Chondrocyte (in vitro differentiated cells): ENCODE measurements at regions not wholly inside any gene's neighbourhood (a gene's known extent, or its start where the extent isn't known, plus 50 kb on each side); places are given as distances from the start of the nearest gene placed in this dataset.

Experiments
- DNase-seq: peaks from one replicate; pipeline ENCODE4 v3.0.0; 2021; ENCODE audit warnings: mixed read lengths, low spot score
- H3K27ac Mint-ChIP-seq: one replicate; pipeline ENCODE4 v1.8.0; 2021; ENCODE audit warnings: mild to moderate bottlenecking, moderate library complexity, mixed read lengths; ENCODE audit not compliant: unreplicated experiment
- H3K27me3 Mint-ChIP-seq: 2 replicates; pipeline ENCODE4 v1.8.0; 2021; ENCODE audit warnings: low read depth, mixed read lengths
- H3K36me3 Mint-ChIP-seq: 2 replicates; pipeline ENCODE4 v1.8.0; 2021; ENCODE audit warnings: low read depth, mixed read lengths
- H3K4me1 Mint-ChIP-seq: 2 replicates; pipeline ENCODE4 v1.8.0; 2021; ENCODE audit warnings: low read depth, mild to moderate bottlenecking, mixed read lengths
- H3K4me3 Mint-ChIP-seq: one replicate; pipeline ENCODE4 v1.8.0; 2021; ENCODE audit warnings: mild to moderate bottlenecking, moderate library complexity, mixed read lengths; ENCODE audit not compliant: unreplicated experiment
- H3K9me3 Mint-ChIP-seq: 2 replicates; pipeline ENCODE4 v1.8.0; 2021; ENCODE audit warnings: low read depth, mixed read lengths
- CTCF ChIP-seq: fragments of 200-600 bp; sonication (generic); IDR thresholded peaks from 2 replicates; pipeline ENCODE4 v1.5.0; 2021; ENCODE audit warnings: antibody characterized with exemption, mild to moderate bottlenecking, moderate library complexity

GRCh38 chr2:196271795-196272194 is 100.4 kb upstream of the STK17B start:
- Mint-ChIP-seq H3K4me1 (peaks cover 65% of the 10 kb centered on the region), H3K27ac (no peak overlapping the region), H3K9me3 (no peaks in the 10 kb centered on the region), H3K27me3 (no peaks in the 10 kb centered on the region), H3K4me3 (no peak overlapping the region), H3K36me3 (peaks cover 7% of the 10 kb centered on the region)
- no peak for DNase-seq
- no peak for TF ChIP-seq CTCF

DNA sequence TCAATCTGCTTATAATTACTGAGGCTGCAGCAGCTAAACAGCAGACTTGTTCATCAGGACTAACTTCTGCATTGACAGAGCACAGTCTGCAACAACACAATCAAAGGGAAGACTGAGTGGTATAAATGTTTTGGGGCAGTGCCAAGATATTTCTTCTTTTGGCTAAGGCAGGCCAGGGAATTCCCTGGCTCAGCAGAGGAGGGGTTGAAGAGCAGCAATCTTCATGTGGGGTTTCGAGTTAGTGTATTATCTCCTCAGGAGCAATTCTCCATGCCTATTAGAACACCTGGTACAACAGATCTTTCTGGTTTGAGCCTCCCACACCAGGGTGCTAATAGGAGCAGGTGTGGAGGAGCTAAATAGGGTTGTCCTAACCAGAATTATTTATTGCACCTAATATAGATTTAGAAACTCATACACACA is 103.0 kb upstream of the STK17B start:
- no peak for DNase-seq
- no peak for TF ChIP-seq CTCF
- peak overlapping the region; percentile 95 for H3K27ac Mint-ChIP-seq
- no peaks in the 10 kb centered on the region for H3K27me3 Mint-ChIP-seq
- peaks cover 2% of the 10 kb centered on the region for H3K9me3 Mint-ChIP-seq
- peaks cover 7% of the 10 kb centered on the region for H3K36me3 Mint-ChIP-seq
- H3K4me1 Mint-ChIP-seq: peaks cover 58% of the 10 kb centered on the region
- peak overlapping the region; percentile 3 for H3K4me3 Mint-ChIP-seq

DNA sequence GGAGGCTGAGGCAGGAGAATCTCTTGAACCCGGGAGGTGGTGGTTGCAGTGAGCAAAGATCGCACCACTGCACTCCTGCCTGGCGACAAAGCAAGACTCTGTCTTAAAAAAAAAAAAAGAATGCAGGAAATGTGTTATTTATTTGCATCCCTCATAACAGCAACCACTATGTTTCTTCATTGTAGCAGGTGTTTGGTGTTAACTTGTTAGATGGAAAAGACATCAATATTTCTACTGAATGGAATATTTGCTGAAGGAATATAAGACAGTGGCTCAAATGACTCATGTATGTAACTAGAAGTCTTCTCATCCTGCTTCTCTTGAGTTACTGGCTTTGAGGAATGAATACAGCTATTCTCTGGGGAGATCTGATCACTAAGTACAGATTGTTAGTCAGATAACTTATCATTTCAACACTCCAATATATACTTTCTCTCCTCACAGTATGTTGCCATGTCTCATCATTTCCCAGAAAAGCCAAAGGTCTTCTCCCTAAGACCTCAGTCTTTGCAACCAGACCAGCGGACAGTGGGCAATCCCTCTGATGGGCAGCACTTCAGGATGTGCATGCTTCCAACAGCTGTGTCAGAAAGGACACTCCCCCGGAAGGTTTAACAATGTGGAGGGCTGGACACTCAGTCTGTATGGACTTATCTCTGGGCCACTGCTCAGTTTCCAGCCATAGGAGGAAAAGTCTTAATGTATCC is 104.4 kb upstream of the STK17B start:
- no peak for TF ChIP-seq CTCF
- peaks cover 3% of the 10 kb centered on the region for H3K9me3 Mint-ChIP-seq
- no peak overlapping the region for H3K4me3 Mint-ChIP-seq
- no peaks in the 10 kb centered on the region for H3K27me3 Mint-ChIP-seq
- DNase-seq: no peak
- H3K4me1 Mint-ChIP-seq: peaks cover 56% of the 10 kb centered on the region
- peak overlapping the region; percentile 42 for H3K27ac Mint-ChIP-seq
- peaks cover 4% of the 10 kb centered on the region for H3K36me3 Mint-ChIP-seq

DNA sequence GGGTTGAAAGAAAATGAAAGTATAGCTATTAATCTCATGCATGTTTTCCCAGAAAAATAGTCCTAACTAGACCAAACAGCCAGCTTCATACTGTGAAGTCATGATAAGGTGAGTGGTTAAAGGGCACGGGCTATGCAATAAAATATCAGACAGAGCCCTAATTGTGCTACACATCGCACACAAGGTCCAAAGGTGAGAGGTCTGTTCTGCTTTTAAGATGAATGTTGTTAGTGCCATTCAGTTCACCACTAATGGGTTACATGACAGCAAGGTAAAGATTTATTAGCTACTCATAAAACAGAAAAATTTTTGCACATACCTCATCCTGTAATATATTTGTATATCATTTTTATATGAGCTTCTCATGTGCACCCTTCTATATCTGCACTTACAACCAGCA is 105.0 kb upstream of the STK17B start:
- Mint-ChIP-seq H3K4me3 (no peak overlapping the region), H3K27ac (peak overlapping the region; percentile 42), H3K27me3 (no peaks in the 10 kb centered on the region), H3K4me1 (peaks cover 56% of the 10 kb centered on the region), H3K9me3 (peaks cover 3% of the 10 kb centered on the region), H3K36me3 (peaks cover 4% of the 10 kb centered on the region)
- no peak for TF ChIP-seq CTCF
- no peak for DNase-seq

GRCh38 chr2:196277002-196277401 is 105.6 kb upstream of the STK17B start:
- H3K27me3 Mint-ChIP-seq: no peaks in the 10 kb centered on the region
- no peak overlapping the region for H3K27ac Mint-ChIP-seq
- peak; percentile 84 for TF ChIP-seq CTCF
- peaks cover 4% of the 10 kb centered on the region for H3K36me3 Mint-ChIP-seq
- no peak overlapping the region for H3K4me3 Mint-ChIP-seq
- DNase-seq: no peak
- H3K4me1 Mint-ChIP-seq: peaks cover 56% of the 10 kb centered on the region
- peaks cover 3% of the 10 kb centered on the region for H3K9me3 Mint-ChIP-seq
